HG02981 (cell line): ENCODE measurements at regions not wholly inside any gene's neighbourhood (a gene's known extent, or its start where the extent isn't known, plus 50 kb on each side); places are given as distances from the start of the nearest gene placed in this dataset.

Source experiments
- ATAC-seq: cut with Tn5 transposase; IDR thresholded peaks from one replicate; pipeline ENCODE4 v1.9.1; 2021; ENCODE audit warnings: mild to moderate bottlenecking, moderate library complexity; ENCODE audit not compliant: unreplicated experiment

DNA sequence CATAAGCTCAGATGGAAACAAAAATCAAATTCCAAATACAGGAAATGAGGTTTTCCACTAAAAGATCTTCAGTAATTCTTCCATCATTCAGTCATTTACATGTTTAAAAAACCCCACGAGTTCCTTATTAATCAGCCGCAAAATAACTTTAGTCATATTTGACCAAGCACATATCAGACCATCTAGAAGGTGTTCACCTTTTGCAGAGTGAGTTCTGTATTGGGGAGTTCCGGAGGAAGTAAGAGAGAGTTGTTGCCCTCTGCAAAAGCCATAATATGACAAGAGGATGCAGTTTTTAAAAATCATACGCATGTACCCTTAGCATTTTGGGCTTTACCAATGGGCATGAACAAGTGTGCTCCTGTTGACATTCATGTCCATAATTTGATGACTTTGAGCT lies 61.6 kb downstream of the CCR1 start:
- ATAC-seq: no peak

DNA sequence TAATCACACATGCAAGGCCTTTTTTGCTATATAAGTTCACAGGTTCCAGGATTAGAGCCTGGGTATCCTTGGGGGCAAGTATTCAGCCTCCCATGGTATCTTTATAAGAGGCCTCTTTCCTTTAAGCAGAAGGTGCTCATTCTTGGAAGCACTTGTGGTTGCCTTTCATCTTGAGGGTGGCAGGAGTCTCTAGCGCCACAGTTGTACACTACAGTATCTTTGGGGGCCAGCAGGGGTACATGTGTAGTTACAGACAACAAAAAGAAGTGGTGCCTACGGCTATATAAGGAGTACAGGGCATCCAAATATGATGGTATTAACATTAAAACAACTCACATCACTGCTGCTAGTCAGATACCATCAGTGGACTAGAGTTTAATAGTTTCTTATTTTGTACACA lies 62.1 kb downstream of the CCR1 start:
- no peak for ATAC-seq

DNA sequence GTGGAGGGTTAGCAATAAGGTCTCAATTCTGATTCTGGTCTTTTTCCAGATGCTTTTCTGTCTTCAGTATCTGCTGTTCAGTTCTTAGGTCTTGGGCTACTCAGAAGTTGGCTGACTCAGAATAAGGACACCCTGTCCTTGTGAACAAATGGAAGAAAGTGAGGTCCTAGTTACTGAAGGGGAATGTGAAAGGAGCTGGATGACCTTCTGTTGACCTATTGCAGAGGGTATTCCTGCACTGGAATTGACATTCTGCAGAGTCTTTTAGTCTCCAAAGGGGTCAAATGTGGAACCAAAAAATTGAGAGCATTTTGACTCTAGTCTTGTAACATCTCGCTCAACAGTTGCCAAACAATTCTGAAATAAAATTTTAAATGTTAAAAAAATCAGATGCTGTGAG lies 63.0 kb downstream of the CCR1 start:
- ATAC-seq: no peak

DNA sequence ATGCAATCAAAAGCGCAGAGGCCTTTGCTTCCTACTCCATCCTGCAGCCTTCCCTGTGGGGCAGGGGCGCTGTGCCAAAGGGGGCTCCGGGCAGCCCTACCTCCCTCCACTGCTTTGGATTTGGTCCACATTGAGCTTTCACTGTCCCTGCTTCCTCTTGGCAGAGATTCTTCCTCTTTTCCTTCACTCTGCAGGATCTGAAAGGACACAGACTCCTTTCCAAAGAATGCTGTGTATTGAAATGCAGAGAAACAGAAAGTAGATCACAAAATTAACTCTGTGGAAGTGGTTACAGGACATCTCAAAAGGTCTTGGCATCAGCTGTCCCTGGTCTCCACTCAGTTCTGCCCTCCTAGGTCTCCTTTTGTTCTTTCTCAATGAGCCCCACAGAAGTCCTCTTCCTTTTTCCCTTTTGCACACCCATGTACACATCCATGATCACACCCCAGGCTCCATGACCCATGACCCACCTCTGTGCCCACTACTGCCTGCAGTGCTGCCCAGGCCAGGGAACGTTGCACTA lies 64.1 kb downstream of the CCR1 start:
- ATAC-seq: no peak

DNA sequence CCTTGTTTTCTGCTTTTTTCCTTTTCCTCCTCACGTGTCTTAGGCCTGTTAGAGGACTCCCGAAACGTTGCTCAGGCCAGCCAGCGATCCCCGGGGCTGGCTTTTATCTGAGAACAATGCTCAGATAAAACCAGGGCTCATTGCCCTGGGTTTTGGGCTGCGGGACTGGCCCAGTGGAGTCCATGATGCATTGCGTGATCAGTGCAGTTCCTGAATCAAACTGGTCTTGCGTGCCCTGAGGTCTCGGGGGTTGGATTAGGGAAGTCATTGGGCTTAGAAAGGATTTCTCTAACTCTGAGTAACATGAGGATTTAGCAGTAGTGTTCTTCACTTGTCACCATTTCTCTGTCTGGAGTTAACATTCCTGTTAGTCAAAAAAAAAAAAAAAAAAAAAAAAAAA lies 66.3 kb downstream of the CCR1 start:
- ATAC-seq: no peak

DNA sequence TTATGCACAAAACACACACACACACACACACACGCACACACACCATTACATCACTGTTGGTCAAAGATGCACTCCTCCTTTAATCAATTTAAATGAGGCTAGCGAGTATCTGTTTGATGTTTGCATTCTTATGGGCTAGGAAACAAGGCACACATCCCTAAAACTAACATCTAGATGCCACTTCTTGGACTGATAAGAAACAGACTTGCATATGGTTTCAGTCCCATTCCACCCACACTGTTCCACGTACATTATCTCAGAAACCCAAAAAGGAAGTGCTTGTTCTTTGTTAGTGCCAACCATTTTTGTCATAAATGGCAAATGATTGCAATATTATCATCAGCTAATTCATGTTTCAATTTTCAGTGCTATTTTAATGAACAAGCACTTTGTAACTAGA lies 69.5 kb downstream of the CCR1 start:
- no peak for ATAC-seq

DNA sequence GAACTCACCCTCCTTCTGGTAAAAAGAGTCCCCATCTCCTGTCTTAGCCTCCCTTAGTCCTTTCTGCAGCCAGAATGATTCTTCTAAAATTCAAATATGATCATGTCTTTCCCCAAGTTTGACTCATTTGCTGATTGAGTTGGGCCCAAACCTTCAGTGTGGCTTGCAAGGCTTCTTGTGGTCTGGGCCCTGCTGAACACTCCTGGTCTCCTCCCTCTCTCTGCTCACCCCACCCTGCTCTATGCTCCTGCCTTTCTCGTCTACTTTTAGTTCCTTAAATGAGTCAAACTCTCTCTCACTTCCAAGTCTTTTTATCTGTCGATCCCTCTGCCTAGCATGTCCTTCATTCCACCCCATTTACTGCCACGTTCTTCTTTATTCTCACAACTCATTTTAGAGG lies 72.6 kb downstream of the CCR1 start:
- ATAC-seq: no peak

DNA sequence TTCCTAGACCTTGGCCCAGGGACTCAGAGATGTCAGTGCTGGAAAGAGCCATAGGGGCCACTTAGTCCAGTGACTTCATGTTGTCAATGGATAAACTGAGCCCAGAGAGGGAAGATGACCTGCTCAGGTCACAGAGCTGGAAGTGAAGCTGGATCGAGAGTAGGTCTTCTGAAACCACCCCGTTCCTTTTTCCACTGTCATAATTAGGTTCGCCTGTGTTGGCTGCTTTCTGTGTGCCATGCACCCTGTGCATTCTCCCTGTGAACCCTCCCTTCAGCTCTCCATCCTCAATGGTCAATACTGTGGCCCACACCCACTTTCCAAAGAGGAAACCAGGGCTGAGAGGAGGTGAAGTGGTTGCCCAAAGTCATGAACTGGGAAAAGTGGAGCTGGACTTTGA lies 74.8 kb downstream of the CCR1 start:
- no peak for ATAC-seq

DNA sequence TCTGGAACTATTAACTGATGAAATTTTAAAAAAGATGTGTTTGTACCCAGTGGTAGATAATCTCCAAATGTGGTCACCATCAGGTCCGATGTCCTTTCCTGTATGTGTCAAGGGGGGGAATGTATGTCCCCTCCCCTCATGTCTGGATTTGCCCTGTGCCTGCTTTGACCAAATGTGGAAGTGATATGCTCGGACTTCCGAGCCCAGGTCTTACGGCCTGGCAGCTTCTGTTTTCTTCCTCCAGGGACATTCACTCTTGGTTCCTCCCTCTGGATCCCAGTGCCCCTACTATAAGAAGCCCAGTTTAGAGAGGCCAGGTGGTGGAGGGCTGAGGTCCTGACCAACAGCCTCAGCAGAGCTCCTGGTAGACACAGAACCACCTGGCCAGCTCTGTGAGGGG lies 75.5 kb downstream of the CCR1 start:
- ATAC-seq: no peak

DNA sequence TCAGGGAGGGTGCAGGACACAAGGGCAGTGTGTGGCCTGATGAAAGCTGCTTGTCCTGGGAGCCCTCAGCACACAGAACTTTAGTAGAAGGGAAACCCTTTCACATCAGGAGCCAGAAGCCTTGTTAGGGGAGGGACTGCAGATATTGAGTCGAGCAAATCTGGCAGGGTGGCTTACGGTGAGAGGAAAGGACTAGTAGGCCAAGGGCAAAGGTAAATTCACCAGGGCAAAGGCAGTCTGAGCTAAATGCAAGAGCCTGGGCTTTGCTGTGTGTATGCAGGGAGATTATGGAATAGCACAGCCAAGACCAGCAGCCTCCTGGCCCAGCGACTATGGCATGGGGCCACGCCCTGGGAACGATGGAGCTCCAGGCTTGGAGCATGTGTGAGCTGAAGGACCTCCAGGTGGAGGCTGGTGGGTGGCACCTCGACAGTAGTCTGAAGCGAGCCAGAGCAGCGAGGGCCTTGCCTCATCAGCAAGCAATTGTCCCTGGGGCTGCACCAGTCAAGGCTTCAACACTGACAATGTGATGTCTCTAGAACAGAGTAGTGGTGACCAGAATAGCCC lies 76.1 kb downstream of the CCR1 start:
- no peak for ATAC-seq

DNA sequence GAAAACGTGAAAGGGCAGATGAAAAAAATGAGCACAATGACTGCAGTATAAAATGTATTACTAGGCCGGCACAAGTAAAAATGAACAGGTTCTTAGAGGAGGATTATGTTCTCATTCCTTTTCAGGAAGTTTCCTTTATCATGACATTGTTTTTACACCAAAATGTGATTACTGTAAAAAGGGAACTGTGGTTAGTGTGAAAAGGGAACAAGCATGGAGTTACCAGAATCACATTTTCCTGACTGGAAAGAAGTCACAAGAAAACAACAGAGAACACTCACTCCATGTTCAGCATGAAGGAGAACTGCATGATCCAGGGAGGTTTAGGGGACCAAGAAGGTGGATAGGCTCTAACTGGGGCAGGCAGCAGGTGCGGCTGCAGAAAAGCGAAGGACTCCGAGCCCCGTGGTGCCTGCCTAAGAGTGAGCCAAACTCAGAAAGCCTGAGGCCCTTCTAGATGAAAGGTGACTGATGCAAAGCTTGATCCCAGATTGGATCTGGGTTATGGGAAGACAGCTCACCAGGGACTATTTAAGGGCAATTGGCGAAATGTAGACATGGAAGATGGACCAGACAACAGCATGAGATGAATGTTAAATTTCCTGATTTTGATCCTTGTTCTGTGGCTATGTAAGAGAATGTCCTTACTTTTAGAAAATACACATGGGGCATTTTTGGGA lies 77.3 kb downstream of the CCR1 start:
- no peak for ATAC-seq

DNA sequence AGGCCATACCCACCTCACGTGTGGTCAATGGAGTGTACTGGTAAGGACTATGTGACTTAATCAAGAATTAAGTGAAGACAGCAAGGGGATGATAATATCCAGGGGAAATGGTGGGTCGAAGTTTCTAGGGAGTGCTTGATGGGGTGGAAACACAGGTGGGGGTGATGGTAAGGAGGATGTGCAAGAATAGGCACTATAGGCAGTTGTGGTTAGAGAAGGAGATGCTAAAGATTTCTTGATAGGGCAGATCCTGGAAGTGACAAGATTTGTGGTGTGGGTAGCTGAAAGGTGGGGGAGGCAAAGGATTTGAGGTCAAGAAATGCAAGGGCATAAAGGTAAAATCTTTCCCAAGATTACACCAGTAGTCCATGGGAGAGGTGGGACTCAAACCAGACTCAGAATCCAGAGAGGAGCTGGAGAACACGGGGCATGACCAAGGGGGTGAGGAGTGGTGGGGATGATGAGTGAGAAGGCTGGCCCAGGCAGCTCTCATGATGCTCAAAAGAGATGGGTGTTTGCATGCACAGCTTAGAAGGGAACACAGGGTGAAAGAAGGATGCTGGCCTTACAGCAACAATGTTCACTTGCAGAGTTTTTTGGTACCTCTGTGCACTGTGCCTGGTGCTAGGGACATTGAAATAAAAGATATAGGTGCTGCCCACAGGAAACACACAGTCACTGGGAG lies 78.4 kb downstream of the CCR1 start:
- ATAC-seq: no peak

DNA sequence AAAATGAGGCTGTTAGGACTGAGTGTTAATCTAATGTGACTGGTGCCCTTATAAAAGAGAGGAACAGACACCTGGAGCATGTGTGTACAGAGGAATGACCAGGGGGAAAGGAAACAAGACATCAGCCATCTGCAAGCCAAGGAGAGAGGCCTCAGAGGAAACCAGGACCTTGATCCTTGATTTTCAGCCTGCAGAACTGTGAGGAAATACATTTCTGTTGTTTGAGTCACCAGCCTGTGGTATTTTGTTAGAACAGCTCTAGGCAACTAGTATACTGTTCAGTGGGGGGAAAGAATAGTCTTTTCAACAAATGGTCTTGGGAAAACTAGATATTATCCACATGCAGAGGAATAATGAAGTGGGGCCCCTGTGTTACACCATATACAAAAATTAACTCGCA lies 80.6 kb downstream of the CCR1 start:
- ATAC-seq: no peak

DNA sequence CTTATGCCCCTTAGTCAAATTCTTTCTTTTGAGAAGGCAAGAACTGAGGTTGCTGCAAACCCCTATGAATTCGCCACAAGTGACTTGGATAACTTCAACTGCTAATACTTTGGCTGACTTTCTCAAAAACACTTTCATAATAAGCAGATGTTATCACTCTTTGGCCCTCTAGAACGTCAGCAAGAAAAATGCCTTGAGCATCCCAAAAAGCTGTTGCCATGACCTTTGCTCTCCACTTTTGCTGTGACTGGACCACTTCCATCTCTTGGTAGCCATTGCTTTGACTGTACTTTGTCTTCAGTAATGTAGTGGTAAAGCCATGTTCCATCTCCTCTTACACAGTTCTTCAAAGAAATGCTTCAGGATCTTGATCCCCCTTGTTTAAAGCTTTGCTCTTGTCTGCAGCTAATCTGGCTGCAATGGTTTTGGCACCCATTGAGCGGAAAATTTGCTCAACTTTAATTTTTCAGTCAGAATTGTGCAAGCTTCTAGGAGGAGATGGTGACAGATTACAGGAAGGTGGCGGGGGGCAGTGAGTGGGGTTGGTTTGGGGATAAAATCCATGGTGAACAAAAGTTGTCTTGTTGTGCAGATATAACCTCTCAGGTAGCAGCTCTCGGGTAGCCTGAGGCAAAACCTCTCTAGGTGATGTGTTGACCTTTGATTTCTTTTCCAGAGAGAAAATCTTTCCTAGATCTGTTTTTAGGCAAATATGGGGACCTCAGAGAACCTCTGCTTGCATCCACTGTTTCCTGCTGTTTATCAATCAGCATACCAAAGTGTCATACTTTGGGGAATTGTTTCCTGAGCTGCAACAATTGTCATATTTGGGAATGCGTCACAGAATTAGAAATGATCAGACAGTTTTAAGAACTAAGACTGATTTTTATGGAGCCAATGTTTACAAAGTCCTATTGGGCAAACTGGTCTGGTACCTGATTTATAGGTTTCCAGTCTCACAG lies 83.6 kb downstream of the CCR1 start:
- ATAC-seq: no peak

DNA sequence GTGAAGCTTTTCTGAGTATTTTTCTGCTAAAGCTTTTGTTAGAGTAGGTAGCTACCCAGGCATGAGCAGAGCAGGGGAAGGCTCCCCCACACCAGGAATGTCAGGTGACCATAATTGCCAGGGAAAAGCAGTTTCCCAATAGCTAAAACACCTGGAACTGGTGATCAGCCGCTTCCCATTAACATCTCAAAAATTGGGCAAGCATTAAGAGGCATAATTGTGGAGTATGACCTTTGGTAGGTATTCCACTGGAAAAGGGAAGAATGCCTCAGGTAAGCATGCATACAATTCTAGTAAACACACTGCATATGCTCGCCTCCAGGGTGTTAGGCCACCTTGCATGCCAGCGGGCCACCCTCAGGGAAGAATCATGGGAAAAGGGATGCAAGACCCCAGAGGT lies 84.5 kb downstream of the CCR1 start:
- no peak for ATAC-seq

DNA sequence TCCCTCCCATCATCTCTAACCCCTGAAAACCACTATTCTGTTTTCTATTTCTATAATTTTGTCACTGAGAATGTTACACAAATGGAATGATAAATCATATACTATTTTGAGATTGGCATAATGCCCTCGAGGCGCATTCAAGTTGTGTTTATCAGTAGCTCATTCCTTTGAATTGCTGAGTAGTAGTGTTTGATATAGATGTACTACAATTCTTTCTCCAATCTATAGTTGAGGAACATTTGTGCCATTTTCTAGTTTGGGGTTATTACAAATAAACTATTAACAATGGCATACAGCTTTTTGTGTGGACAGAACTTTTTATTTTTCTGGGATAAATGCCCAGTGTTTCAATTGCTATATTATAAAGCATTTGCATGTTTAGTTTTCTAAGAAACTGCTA lies 86.0 kb downstream of the CCR1 start:
- no peak for ATAC-seq

DNA sequence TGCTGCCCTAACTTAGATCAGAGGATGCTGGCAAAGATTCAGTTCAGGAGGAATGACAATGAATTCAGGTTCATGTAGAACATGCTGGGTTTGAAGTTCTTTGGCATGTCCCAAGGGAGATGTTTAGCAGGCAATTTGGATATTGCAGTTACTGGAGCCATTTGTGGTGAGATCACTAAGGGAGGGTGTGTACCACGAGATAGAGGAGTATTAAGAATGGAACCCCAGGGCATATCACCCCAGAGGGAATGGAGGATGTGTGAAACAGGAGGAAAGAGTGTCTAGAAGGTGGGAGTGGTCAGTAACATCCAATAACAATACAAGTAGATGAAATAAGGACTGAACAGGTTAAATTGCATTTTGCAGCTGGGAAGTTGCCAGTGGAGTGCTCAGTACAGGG lies 87.1 kb downstream of the CCR1 start:
- ATAC-seq: no peak

DNA sequence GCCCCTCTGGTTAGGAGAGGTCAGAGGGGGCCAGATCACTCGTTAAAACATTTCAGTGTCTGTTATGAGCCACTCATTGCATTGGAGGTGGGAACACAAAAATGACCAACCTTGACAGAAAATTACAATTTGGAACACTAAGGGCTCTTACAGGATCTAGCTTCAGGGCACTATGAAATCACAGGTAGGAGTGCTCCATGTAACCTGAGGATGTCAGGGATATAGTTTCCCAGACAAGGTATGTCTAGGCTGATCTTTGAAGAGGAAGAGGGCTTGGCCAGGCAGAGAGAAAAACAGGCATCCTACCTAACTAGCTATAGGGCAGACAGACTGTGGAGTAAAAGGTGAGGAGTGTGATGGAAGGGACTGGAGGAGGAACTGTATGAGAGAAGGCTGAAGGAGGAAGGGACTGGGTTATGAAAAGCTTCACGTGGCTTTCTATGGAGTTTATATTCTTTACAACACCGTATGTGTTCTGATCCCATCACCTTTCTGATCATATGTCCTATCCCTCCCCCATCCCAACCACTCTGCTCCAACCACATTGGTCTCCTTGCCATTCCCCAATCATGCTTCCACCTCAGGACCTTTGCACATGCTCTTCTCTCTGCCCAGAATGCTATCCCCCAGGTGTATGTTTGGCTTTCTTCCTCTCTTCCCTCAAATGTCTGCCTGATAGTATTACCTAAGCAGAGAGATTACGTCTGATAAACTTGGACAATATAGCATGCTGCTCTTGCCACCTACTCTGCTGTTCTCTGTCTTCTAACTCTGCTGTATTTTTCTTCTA lies 88.2 kb downstream of the CCR1 start:
- no peak for ATAC-seq

DNA sequence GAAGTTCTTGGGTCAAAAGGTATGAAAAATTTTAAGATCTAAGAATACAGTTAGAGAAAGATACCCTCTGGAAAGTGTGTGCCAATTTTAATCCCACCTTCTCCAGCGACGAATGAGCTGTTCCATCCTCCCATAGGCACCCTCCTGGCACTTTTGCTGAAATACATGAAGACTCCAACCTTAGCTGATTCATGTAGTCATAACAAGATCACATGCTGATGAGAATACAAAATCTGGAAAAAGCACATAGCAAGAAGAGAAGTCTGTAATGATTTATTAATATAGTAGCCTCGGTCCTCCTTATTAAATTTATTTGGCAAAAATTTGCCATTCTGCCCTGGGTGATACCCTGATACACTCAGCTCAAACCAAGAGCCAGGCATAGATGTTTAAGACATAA lies 88.9 kb downstream of the CCR1 start:
- no peak for ATAC-seq

DNA sequence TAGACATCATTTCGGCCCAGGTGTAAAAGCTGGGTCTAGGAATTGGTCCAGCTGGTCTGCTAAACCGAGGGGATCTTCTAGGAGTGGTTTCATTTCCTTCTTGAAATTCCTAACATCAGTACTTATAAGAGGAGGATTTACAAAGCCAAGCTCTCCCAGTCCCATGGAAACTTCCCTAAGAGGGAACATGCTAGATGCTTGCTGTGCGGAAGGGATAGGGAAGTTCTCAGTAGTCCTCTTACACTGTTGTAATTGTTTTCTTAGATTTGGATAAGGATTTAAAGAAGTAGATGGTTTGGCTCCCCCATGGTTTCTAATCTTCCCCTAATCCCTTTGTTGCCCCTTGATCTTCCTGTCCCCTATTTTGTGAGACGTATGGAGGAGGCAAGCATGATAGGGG lies 89.7 kb upstream of the XCR1 start:
- no peak for ATAC-seq
